CD4-positive, CD25-positive, alpha-beta regulatory T cell (primary cell): ENCODE measurements at regions not wholly inside any gene's neighbourhood (a gene's known extent, or its start where the extent isn't known, plus 50 kb on each side); places are given as distances from the start of the nearest gene placed in this dataset.

Experiments used
- ATAC-seq, 2 donors: fragments of 150-1000 bp; cut with Tn5 transposase; one replicate each; pipeline ENCODE4 v1.10.0; 2021; ENCODE audit warnings: low read depth in 2 of 2, moderate number of reproducible peaks in 2 of 2, moderate library complexity in 1 of 2
- DNase-seq, 3 donors: peaks; one replicate each; pipeline versions ENCODE4 v3.0.0 to v3.0.0-alpha.2; 2012 to 2022; ENCODE audit warnings: mixed read lengths in 1 of 3
- H3K27ac ChIP-seq: one replicate; pipeline ENCODE4 v1.7.0; 2013; ENCODE audit warnings: mild to moderate bottlenecking, low read length; ENCODE audit not compliant: insufficient read depth, poor library complexity, severe bottlenecking
- H3K27me3 ChIP-seq: one replicate; pipeline ENCODE4 v1.7.0; 2013; ENCODE audit warnings: low read length; ENCODE audit not compliant: control insufficient read depth, insufficient read depth
- H3K36me3 ChIP-seq: one replicate; pipeline ENCODE4 v1.7.0; 2013; ENCODE audit warnings: mild to moderate bottlenecking, low read length, moderate library complexity; ENCODE audit not compliant: control insufficient read depth, insufficient read depth
- H3K4me1 ChIP-seq: 2 replicates; pipeline ENCODE4 v1.7.0; 2013; ENCODE audit warnings: mild to moderate bottlenecking, low read length; ENCODE audit not compliant: insufficient read depth, control insufficient read depth, poor library complexity, severe bottlenecking
- H3K4me3 ChIP-seq: one replicate; pipeline ENCODE4 v1.7.0; 2013; ENCODE audit warnings: low read depth, mild to moderate bottlenecking, low read length, moderate library complexity
- H3K9me3 ChIP-seq, 2 experiments: 1 replicate in 1 of 2; 2 replicates in 1 of 2; pipeline ENCODE4 v1.7.0; 2013; ENCODE audit warnings: low read length in 2 of 2, mild to moderate bottlenecking in 1 of 2, moderate library complexity in 1 of 2; ENCODE audit not compliant: control insufficient read depth in 2 of 2
- H3K27ac Mint-ChIP-seq, 3 donors: one replicate each; pipeline ENCODE4 v1.8.0; 2020 to 2022; ENCODE audit warnings: mild to moderate bottlenecking in 3 of 3, mixed read lengths in 3 of 3, moderate library complexity in 2 of 3
- H3K27me3 Mint-ChIP-seq: one replicate; pipeline ENCODE4 v1.8.0; 2022; ENCODE audit warnings: mild to moderate bottlenecking, mixed read lengths
- H3K36me3 Mint-ChIP-seq: one replicate; pipeline ENCODE4 v1.8.0; 2020; ENCODE audit warnings: mixed read lengths
- H3K4me1 Mint-ChIP-seq, 4 donors: one replicate each; pipeline ENCODE4 v1.8.0; 2020 to 2022; ENCODE audit warnings: mixed read lengths in 4 of 4, mild to moderate bottlenecking in 1 of 4
- H3K4me3 Mint-ChIP-seq, 4 donors: one replicate each; pipeline ENCODE4 v1.8.0; 2020 to 2022; ENCODE audit warnings: mild to moderate bottlenecking in 4 of 4, mixed read lengths in 4 of 4, moderate library complexity in 3 of 4
- H3K9me3 Mint-ChIP-seq, 7 donors: one replicate each; pipeline ENCODE4 v1.8.0; 2020 to 2022; ENCODE audit warnings: mixed read lengths in 7 of 7, mild to moderate bottlenecking in 3 of 7, moderate library complexity in 2 of 7

DNA sequence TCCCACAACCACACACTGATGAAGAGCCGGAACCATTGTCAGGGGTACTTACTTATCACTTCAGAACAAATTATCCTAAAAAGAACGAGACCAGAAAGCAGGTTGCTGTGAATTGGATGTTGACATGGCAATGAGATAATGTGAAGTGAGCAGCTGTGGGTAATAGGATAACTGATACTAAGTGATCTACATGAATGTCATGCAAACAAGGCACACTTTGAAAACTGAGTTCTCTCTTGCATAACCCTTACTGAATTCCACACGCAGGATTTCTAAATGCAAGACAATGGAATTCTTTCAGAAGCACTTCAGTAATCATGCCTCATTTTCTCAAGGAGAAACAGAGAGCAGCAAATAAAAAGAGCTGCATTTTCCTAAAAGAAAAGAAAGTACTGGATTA lies 242.5 kb upstream of the TMEM229A start:
- H3K4me3 Mint-ChIP-seq: no peak overlapping the region
- H3K27ac Mint-ChIP-seq: no peak overlapping the region
- no peak for DNase-seq
- H3K27ac ChIP-seq: no peak overlapping the region
- H3K4me3 ChIP-seq: no peak overlapping the region
- no peaks in the 10 kb centered on the region for H3K27me3 Mint-ChIP-seq
- H3K4me1 ChIP-seq: no peaks in the 10 kb centered on the region
- H3K36me3 ChIP-seq: no peaks in the 10 kb centered on the region
- H3K36me3 Mint-ChIP-seq: no peaks in the 10 kb centered on the region
- ATAC-seq: no peak
- H3K9me3 Mint-ChIP-seq: peaks cover 4 to 17% (median 6%) of the 10 kb centered on the region in 7 donors
- H3K4me1 Mint-ChIP-seq: no peaks in the 10 kb centered on the region
- no peaks in the 10 kb centered on the region for H3K9me3 ChIP-seq
- H3K27me3 ChIP-seq: no peaks in the 10 kb centered on the region

DNA sequence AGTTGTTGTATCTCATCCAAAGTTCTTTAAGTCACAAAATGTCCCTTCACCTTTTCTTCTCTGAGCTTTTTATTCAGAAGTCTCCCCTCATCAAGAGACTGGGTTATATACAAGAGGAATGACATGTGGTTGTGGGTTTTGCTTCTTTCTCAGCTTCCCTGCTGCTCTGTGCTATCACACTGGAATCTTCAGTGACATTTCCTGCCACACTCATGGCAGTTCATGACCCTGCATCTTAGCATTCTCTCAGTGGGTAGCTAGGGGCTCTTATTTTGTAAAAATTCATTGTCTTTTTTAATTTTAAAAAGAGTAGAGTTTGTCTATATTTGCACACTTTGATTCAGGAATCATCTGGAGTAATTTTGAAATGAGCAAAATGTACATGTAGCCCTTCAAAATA lies 236.9 kb upstream of the TMEM229A start:
- H3K9me3 Mint-ChIP-seq: peaks cover 4 to 11% (median 4%) of the 10 kb centered on the region in 7 donors
- H3K4me3 Mint-ChIP-seq: no peak overlapping the region
- no peaks in the 10 kb centered on the region for H3K9me3 ChIP-seq
- no peaks in the 10 kb centered on the region for H3K4me1 Mint-ChIP-seq
- H3K36me3 Mint-ChIP-seq: no peaks in the 10 kb centered on the region
- no peaks in the 10 kb centered on the region for H3K27me3 ChIP-seq
- no peak overlapping the region for H3K27ac Mint-ChIP-seq
- H3K4me3 ChIP-seq: no peak overlapping the region
- H3K27me3 Mint-ChIP-seq: no peaks in the 10 kb centered on the region
- H3K27ac ChIP-seq: no peak overlapping the region
- no peaks in the 10 kb centered on the region for H3K36me3 ChIP-seq
- no peaks in the 10 kb centered on the region for H3K4me1 ChIP-seq
- DNase-seq (no peak), ATAC-seq (no peak)

DNA sequence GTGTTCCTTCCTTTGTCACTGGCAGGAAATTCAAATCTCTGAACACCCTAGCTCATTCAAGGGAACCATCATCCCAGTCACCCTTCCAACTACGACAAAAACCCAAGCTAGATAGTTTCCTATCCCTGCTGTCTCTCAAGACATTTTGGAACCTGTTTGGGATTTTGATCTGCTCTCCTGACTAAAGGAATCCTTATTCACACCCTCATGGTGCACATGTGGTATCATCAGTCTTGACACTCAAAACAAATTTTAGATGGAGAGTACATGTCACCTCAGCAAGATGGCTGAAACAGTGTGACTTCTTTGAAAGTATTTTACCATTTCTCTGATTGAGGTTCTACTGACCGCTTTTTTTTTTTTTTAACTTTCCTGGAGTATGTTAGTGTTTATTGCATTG lies 234.3 kb upstream of the TMEM229A start:
- H3K27me3 ChIP-seq: no peaks in the 10 kb centered on the region
- H3K9me3 ChIP-seq: no peaks in the 10 kb centered on the region
- H3K4me1 ChIP-seq: no peaks in the 10 kb centered on the region
- Mint-ChIP-seq H3K36me3 (no peaks in the 10 kb centered on the region), H3K9me3 (peaks cover 0 to 8% (median 2%) of the 10 kb centered on the region in 7 donors), H3K27ac (no peak overlapping the region), H3K27me3 (no peaks in the 10 kb centered on the region), H3K4me3 (no peak overlapping the region), H3K4me1 (no peaks in the 10 kb centered on the region)
- DNase-seq: no peak
- H3K36me3 ChIP-seq: no peaks in the 10 kb centered on the region
- no peak for ATAC-seq
- no peak overlapping the region for H3K4me3 ChIP-seq
- no peak overlapping the region for H3K27ac ChIP-seq

DNA sequence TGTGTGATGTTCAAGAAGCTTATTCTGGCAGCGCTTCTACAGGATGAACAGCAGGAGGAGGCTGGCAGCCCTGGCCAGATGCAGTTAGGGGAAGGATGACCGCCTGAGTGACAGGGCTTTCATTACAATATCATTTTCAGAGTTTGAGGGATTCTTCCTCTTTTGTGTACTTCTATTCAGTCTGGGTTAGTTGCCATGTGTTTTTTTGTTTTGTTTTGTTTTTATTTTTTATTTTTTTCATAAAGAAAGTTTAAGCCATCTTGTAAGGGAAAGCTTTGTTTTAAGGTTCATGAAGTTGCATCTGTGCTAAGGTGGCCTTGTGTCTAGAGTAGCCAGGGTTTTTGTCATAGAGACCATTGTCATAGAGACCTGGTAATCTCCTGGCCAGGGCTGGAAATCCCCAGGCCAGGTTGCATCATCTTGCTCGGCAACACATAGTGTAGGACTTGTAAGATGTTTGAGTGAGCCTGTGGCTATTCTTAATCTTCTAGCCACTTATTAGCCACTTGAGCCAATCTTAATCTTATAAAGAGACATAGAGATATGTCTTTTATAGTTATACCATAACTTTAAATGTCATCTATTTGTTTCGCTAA lies 230.5 kb upstream of the TMEM229A start:
- no peak overlapping the region for H3K27ac Mint-ChIP-seq
- H3K36me3 Mint-ChIP-seq: no peaks in the 10 kb centered on the region
- Histone ChIP-seq H3K4me1 (no peaks in the 10 kb centered on the region), H3K36me3 (no peaks in the 10 kb centered on the region), H3K4me3 (no peak overlapping the region), H3K27ac (no peak overlapping the region), H3K9me3 (no peaks in the 10 kb centered on the region), H3K27me3 (no peaks in the 10 kb centered on the region)
- DNase-seq (no peak), ATAC-seq (no peak)
- H3K4me3 Mint-ChIP-seq: no peak overlapping the region
- no peaks in the 10 kb centered on the region for H3K27me3 Mint-ChIP-seq
- no peaks in the 10 kb centered on the region for H3K4me1 Mint-ChIP-seq
- peaks cover 0 to 9% (median 2%) of the 10 kb centered on the region in 7 donors for H3K9me3 Mint-ChIP-seq

DNA sequence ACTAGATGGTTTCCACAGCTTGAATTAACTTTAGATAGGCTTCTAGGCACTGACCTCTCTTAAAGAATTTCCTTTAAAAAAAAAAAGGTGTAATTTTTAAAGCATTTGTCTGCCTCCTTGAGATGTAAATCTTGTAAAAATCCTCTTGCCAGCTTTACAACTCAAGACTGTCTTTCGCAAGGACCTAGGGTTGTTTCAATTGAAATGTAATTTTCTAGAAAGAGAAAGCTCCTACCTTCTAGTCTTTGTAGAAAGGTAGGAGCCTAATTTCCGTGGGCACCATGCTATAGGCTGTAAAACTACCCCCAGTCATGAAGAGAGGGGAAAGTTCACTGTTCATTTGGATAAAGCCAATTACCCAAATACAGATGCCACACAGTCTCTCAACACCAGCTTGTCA lies 228.8 kb upstream of the TMEM229A start:
- no peak overlapping the region for H3K4me3 Mint-ChIP-seq
- Histone ChIP-seq H3K4me1 (no peaks in the 10 kb centered on the region), H3K36me3 (no peaks in the 10 kb centered on the region), H3K27ac (no peak overlapping the region), H3K9me3 (no peaks in the 10 kb centered on the region), H3K4me3 (no peak overlapping the region), H3K27me3 (no peaks in the 10 kb centered on the region)
- H3K9me3 Mint-ChIP-seq: peaks cover 1 to 17% (median 4%) of the 10 kb centered on the region in 7 donors
- H3K4me1 Mint-ChIP-seq: no peaks in the 10 kb centered on the region
- H3K36me3 Mint-ChIP-seq: no peaks in the 10 kb centered on the region
- no peaks in the 10 kb centered on the region for H3K27me3 Mint-ChIP-seq
- ATAC-seq: no peak
- no peak overlapping the region for H3K27ac Mint-ChIP-seq
- no peak for DNase-seq

DNA sequence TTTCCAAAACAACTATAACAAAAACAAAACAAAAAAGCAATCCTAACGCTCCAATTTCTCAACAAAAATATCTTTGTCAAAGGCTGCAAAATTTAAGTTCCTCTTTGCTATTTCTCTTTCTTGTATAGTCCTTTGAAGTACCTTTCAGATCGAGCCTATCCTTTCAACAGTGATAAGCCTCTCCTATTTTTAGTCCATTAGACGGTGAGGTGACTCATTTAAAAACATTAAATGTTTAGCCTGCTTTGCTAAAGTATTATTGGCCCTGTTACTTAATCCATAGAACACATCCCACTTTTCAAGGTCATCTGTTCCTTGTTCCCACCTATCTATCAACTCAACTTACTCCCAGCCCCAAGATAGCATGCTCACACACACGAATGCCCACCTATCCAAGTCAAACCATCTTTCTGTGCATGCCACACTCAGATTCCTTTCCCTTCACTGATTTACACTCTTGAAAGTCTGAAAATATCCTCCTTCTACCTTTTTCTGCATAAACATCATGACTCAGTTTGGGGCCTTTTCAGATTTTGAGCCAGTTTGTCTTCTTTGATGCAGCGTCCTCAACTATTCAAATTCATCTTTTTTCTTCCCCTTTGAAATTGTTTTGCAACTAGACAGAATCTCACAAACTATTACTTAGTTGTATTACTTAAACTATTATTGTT lies 224.9 kb upstream of the TMEM229A start:
- Histone ChIP-seq H3K27ac (no peak overlapping the region), H3K4me3 (no peak overlapping the region), H3K36me3 (no peaks in the 10 kb centered on the region), H3K27me3 (no peaks in the 10 kb centered on the region), H3K9me3 (no peaks in the 10 kb centered on the region), H3K4me1 (no peaks in the 10 kb centered on the region)
- H3K27me3 Mint-ChIP-seq: no peaks in the 10 kb centered on the region
- H3K9me3 Mint-ChIP-seq: peaks cover 3 to 20% (median 9%) of the 10 kb centered on the region in 7 donors
- H3K27ac Mint-ChIP-seq: no peak overlapping the region
- H3K4me1 Mint-ChIP-seq: no peaks in the 10 kb centered on the region
- H3K4me3 Mint-ChIP-seq: no peak overlapping the region
- DNase-seq (no peak), ATAC-seq (no peak)
- no peaks in the 10 kb centered on the region for H3K36me3 Mint-ChIP-seq

DNA sequence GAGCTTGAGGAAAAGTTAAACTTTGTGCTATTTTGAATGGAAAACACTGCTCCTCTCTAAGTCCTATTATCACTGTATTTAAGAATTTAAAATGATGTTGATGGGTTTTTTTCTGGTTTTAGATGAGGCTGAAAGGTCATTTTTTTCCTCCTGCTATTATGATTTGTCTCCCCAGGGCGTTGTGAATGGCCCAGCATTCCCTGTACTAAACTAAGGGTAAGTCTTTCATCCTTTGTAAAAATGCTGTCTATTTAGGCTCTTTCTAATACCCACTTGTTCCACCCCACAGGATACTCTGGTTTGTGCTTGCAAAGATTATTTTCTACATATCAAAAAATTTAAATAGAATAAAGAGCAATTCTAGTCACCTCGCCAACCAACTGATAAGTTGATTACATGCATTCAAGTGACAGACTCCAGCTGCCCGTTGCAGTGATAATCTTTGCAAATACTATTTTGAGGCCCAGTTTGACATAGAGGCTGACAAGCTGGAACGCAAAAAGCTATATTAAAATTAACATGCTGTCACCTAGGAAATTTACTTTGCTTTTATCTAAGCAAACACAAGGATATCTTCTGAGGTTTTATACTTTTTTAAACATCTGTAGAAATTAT lies 222.3 kb upstream of the TMEM229A start:
- no peak overlapping the region for H3K4me3 Mint-ChIP-seq
- H3K27ac Mint-ChIP-seq: no peak overlapping the region
- Histone ChIP-seq H3K27ac (no peak overlapping the region), H3K4me3 (no peak overlapping the region), H3K9me3 (no peaks in the 10 kb centered on the region), H3K36me3 (no peaks in the 10 kb centered on the region), H3K27me3 (no peaks in the 10 kb centered on the region), H3K4me1 (no peaks in the 10 kb centered on the region)
- peaks cover 2 to 20% (median 9%) of the 10 kb centered on the region in 7 donors for H3K9me3 Mint-ChIP-seq
- DNase-seq (no peak), ATAC-seq (no peak)
- no peaks in the 10 kb centered on the region for H3K36me3 Mint-ChIP-seq
- no peaks in the 10 kb centered on the region for H3K4me1 Mint-ChIP-seq
- no peaks in the 10 kb centered on the region for H3K27me3 Mint-ChIP-seq

DNA sequence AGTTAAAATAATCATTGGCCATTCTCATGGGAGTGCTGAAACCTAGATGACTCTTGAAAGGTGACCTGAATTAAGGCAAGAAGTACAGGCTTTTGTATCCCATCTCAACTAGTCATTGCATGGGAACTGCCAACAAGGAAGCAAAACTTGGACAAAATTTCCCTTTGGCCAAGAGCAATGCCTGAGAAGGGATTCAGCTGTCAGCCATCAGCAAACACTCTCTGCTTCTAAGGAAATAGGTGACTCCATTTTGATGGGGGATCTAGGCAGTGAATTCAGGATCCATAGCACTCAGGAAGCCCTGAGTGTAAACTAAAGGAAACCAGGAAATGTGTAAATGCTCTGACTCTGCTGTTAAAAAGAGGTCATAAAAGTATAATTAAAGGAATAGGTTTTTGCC lies 221.5 kb upstream of the TMEM229A start:
- no peaks in the 10 kb centered on the region for H3K27me3 Mint-ChIP-seq

More for the DNA sequence above, 221.5 kb upstream of the TMEM229A start:
- H3K27ac ChIP-seq: no peak overlapping the region
- H3K4me3 Mint-ChIP-seq: no peak overlapping the region
- H3K9me3 Mint-ChIP-seq: peaks cover 2 to 20% (median 8%) of the 10 kb centered on the region in 7 donors
- no peak overlapping the region for H3K4me3 ChIP-seq
- no peaks in the 10 kb centered on the region for H3K4me1 Mint-ChIP-seq
- H3K36me3 ChIP-seq: no peaks in the 10 kb centered on the region
- H3K36me3 Mint-ChIP-seq: no peaks in the 10 kb centered on the region
- H3K4me1 ChIP-seq: no peaks in the 10 kb centered on the region
- ATAC-seq (no peak), DNase-seq (no peak)
- no peaks in the 10 kb centered on the region for H3K27me3 ChIP-seq
- no peaks in the 10 kb centered on the region for H3K9me3 ChIP-seq
- no peak overlapping the region for H3K27ac Mint-ChIP-seq
